ENCODE measurements at regions not wholly inside any gene's neighbourhood (a gene's known extent, or its start where the extent isn't known, plus 50 kb on each side); places are given as distances from the start of the nearest gene placed in this dataset.

DNA sequence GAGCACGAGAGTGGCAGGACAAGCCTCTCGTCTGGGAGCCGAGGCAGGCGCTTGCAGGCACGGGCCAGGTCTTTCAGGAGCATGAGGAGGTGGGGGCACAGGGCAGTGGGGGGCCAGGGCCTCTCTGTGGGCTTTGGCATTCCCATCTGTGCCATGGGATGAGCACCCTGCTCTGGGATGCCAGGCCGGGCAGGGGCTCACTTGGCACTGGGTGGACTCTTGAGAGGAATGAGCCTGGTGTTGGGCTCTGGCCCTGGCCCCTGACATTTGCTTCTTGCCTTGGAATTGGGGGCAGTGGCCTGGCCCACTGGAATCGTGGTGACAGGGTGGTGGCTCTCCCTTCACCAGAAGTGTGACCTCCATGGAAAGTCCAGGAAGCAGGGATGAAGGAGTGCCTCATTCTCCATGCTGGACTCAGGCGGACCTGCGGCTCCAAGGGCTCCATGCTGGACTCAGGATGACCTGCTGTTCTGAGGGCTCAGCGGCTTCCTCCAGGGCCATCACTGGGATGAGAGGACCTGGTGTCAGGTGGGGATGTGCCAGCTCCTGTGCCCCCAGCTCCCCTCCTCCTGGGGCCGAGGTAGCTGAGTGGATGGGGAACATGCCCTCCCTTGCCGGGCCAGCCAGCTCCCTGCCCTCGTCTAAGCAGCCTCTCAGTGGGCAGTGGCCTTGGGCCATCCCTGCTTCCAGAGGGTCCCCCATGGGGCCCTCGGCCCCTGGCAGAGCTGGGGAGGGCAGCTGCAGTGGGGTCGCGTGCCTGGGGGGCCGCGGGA lies 220.3 kb downstream of the KIF26A start:
- in situ Hi-C loops (cut with MboI; ENCODE audit: low sequenced_read_pairs, unreplicated experiment) = no loop called here
- no peak for DNase-seq (ENCODE audit: low spot score)
- no peak for TF ChIP-seq CTCF (IDR thresholded peaks at IDR 0.05; ENCODE audit: borderline replicate concordance, control extremely low read depth, extremely low read depth, insufficient read depth, missing control alignments)

GRCh38 chr14:104359301-104359968 lies 220.1 kb upstream of the C14orf180 start:
- no peak for DNase-seq (ENCODE audit: low spot score)
- in situ Hi-C loops (cut with MboI; ENCODE audit: low sequenced_read_pairs, unreplicated experiment) = no loop called here
- TF ChIP-seq CTCF (IDR thresholded peaks at IDR 0.05; ENCODE audit: borderline replicate concordance, control extremely low read depth, extremely low read depth, insufficient read depth, missing control alignments) = no peak

DNA sequence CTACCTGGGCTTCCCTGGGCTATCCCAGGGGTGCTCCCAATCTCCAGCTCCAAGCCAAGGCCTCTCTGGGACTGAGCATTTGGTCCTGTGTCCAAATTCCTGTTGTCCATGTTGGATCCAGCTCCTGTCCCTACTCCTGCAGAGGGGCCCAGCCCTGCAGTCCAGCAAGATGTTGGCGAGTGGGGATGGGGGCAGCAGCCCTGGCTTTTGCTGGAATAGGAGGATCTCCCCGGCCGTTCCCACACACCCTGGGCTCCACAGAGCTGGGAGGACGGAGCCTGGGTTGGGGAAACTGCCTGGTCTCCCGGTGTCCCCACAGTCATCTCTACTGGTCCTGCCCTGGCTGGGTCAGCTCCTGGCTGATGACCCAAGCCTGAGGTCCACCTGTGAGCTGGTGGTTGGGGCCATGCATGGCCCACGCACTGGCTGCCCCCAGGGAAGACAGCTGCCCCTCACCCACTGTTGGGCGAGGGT lies 219.6 kb upstream of the C14orf180 start:
- no peak for DNase-seq (ENCODE audit: low spot score)
- no peak for TF ChIP-seq CTCF (IDR thresholded peaks at IDR 0.05; ENCODE audit: borderline replicate concordance, control extremely low read depth, extremely low read depth, insufficient read depth, missing control alignments)
- in situ Hi-C loops (cut with MboI; ENCODE audit: low sequenced_read_pairs, unreplicated experiment) = no loop called here

DNA sequence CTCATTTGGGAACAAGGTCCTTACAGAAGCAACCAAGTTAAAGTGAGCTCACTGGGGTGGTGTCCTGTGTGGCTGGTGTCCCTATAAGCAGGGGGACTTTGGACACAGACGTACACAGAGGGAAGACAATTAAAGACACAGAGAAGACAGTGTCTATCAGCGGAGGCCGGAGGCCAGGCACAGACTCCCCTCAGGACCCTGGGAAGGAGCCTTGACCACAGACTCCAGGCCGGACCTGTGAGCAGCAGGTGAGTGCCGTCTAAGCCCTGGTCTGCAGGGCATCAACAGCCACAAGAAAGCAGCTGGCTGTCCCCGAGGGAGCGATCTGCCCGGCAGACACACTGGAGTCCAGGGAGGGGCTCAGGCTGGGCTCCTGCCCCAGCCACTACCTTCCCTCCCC lies 219.1 kb upstream of the C14orf180 start:
- TF ChIP-seq CTCF (IDR thresholded peaks at IDR 0.05; ENCODE audit: borderline replicate concordance, control extremely low read depth, extremely low read depth, insufficient read depth, missing control alignments) = no peak
- in situ Hi-C loops (cut with MboI; ENCODE audit: low sequenced_read_pairs, unreplicated experiment) = no loop called here
- no peak for DNase-seq (ENCODE audit: low spot score)

DNA sequence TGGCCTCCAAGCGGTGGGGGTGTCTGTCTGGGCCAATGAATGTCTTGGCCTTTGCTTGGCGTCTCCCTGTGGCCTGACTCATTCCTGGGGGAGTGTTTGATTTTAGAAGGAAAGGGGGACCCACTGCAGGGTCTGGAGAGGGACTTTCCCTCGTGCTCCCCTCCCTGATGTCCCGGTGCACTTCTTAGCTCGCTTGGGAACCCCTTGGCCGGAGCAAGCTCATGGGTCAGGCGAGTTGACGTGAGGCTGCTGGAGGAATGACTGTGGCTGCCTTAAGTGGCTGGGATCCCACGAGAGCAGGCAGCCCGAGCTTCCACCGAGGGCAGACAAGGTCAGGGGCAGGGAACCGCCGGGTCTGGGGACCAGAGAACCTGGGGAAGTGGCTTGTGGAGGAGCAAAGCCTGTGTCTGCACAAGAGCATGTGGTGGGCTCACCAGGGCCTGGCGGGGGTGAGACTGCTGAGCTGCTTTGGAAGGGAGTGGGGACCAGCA lies 218.4 kb upstream of the C14orf180 start:
- TF ChIP-seq CTCF (IDR thresholded peaks at IDR 0.05; ENCODE audit: borderline replicate concordance, control extremely low read depth, extremely low read depth, insufficient read depth, missing control alignments) = no peak
- in situ Hi-C loops (cut with MboI; ENCODE audit: low sequenced_read_pairs, unreplicated experiment) = no loop called here

GRCh38 chr14:104361921-104362681 lies 217.5 kb upstream of the C14orf180 start:
- no peak for DNase-seq (ENCODE audit: low spot score)
- no peak for TF ChIP-seq CTCF (IDR thresholded peaks at IDR 0.05; ENCODE audit: borderline replicate concordance, control extremely low read depth, extremely low read depth, insufficient read depth, missing control alignments)
- in situ Hi-C loops (cut with MboI; ENCODE audit: low sequenced_read_pairs, unreplicated experiment) = no loop called here

More for the DNA sequence above, 218.4 kb upstream of the C14orf180 start:
- DNase-seq (ENCODE audit: low spot score) = no peak
